ENCODE measurements at regions not wholly inside any gene's neighbourhood (a gene's known extent, or its start where the extent isn't known, plus 50 kb on each side); places are given as distances from the start of the nearest gene placed in this dataset.
A peak's percentile ranks its signal among the peaks of the same experiment; 100 is the strongest.
"Not testable (repeated sequence)": the region's sequence is repeated elsewhere in the genome, so short reads cannot be mapped to it uniquely, and the experiment has no call there.

DNA sequence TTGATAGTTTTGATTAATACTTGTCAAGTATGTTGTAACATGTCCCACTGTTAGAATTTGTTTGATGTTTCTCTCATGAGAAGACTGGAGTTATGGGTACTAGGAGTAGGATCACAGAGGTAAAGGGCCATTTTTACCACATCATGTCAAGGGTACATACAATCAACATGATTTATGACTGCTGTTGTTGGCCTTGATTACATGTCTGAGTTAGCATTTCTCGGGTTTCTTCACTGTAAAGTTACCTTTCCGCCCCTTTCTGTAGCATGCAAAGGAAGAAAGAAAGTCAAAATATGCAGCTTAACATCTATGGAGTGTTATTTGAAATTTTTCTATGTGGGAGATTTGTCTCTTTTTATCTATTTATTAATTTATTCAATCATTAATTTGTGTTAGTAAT, 1456.4 kb downstream of the SUCLG1 start:
- H3K4me1 ChIP-seq (ENCODE audit: control insufficient read depth, insufficient read depth, low read length) = no peaks in the 10 kb centered on the region
- no peak for ATAC-seq
- no peak for DNase-seq
- no peaks in the 10 kb centered on the region for H3K9me3 ChIP-seq (ENCODE audit: control insufficient read depth, low read length)
- H3K27me3 ChIP-seq (ENCODE audit: control insufficient read depth, insufficient read depth) = no peaks in the 10 kb centered on the region
- no peak overlapping the region for H3K27ac ChIP-seq (ENCODE audit: low read length)
- WGBS = 93% methylated on average over 2 of the region's 2 CpGs
- intact Hi-C loops (cut with DNase I) = no loop called here
- H3K4me3 ChIP-seq (ENCODE audit: low read length) = no peak overlapping the region

DNA sequence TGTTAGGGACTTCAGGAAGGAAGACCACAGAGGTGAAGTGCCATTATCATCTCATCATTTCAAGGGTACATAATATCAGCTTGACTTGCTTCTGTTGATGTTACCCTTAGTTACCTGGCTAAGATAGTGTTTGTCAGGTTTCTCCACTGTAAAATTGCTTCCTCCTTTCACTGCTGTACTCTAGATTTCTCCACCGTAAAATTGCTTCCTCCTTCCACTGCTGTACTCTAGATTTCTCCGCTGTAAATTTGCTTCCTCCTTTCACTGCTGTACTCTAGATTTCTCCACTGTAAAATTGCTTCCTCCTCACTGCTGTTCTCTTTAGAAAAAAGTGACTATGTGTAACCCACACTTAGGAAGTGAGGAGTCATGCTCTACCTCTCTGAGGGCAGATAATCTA, 1460.3 kb downstream of the SUCLG1 start:
- H3K27me3 ChIP-seq (ENCODE audit: control insufficient read depth, insufficient read depth) = no peaks in the 10 kb centered on the region
- DNase-seq (no peak), ATAC-seq (no peak)
- no peaks in the 10 kb centered on the region for H3K9me3 ChIP-seq (ENCODE audit: control insufficient read depth, low read length)
- intact Hi-C loops (cut with DNase I) = no loop called here
- no peaks in the 10 kb centered on the region for H3K4me1 ChIP-seq (ENCODE audit: control insufficient read depth, insufficient read depth, low read length)
- 74% methylated on average over 2 of the region's 2 CpGs for WGBS
- no peak overlapping the region for H3K4me3 ChIP-seq (ENCODE audit: low read length)
- no peak overlapping the region for H3K27ac ChIP-seq (ENCODE audit: low read length)

DNA sequence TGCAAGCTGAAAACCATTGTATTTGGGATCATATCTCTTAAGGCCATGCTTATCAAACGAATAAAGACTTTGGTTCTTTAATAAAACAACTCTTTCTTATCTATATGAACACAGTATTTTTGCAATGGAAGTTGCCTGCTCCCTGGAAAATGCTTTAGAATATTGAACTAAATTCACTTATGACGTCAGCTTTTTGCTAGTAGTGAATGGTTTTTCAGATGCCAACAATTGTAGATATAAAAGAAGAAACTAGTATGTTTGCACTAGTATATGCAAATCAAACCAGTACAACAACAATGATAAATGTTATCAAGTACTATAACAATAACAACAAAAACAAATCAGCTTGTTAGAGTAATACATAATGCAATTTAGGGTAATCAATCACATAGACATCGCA, 1462.9 kb downstream of the SUCLG1 start:
- WGBS = 71% methylated on average over 3 of the region's 3 CpGs
- Histone ChIP-seq H3K9me3 (ENCODE audit: control insufficient read depth, low read length) (no peaks in the 10 kb centered on the region), H3K27ac (ENCODE audit: low read length) (no peak overlapping the region), H3K4me1 (ENCODE audit: control insufficient read depth, insufficient read depth, low read length) (no peaks in the 10 kb centered on the region), H3K27me3 (ENCODE audit: control insufficient read depth, insufficient read depth) (no peaks in the 10 kb centered on the region), H3K4me3 (ENCODE audit: low read length) (no peak overlapping the region)
- ATAC-seq (no peak), DNase-seq (no peak)
- intact Hi-C loops (cut with DNase I) = no loop called here

DNA sequence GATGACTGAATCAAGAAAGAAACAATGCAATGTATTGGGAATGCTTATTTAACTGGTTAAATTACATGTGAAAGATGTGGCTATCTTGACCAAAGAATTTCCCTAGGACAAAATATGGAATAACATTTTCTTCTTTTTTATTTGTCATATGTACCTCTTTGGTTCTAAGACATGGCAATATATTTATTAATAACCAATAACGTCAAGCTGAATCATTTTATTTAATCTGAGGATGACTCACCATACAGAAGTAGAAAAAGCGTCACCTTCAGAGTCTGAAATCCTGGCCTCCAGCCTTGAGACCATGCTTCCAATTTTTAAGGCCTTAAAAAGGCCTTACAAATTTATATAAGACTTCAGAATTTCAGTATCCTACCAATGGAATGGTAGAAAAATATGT, 1464.9 kb downstream of the SUCLG1 start:
- no peak overlapping the region for H3K27ac ChIP-seq (ENCODE audit: low read length)
- no peaks in the 10 kb centered on the region for H3K27me3 ChIP-seq (ENCODE audit: control insufficient read depth, insufficient read depth)
- no peak for ATAC-seq
- H3K4me1 ChIP-seq (ENCODE audit: control insufficient read depth, insufficient read depth, low read length) = no peaks in the 10 kb centered on the region
- intact Hi-C loops (cut with DNase I) = no loop called here
- WGBS = 95% methylated on average over 2 of the region's 2 CpGs
- no peak for DNase-seq
- H3K9me3 ChIP-seq (ENCODE audit: control insufficient read depth, low read length) = no peaks in the 10 kb centered on the region
- H3K4me3 ChIP-seq (ENCODE audit: low read length) = no peak overlapping the region

DNA sequence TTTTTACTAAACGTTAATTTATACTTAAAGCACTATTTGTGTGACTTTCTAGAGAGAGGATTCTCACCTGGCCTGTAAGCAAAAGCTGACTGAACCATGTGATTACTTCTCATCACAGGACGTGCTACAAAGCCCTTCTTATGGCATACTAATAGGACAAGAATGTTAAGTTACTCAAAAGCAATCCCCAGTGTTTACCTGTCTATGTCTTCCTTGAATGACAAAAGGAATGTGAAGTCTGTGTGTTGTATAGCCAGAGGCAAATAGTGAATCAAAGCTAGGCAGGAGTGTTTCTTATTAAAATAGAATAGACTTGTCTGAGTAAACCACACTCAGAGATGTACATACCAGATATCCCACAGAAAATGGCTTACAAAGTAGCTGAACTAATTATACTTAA, 1465.5 kb downstream of the SUCLG1 start:
- no peaks in the 10 kb centered on the region for H3K9me3 ChIP-seq (ENCODE audit: control insufficient read depth, low read length)
- no peak overlapping the region for H3K27ac ChIP-seq (ENCODE audit: low read length)
- WGBS = 82% methylated on average over 2 of the region's 2 CpGs
- intact Hi-C loops (cut with DNase I) = no loop called here
- ATAC-seq (no peak), DNase-seq (no peak)
- no peaks in the 10 kb centered on the region for H3K4me1 ChIP-seq (ENCODE audit: control insufficient read depth, insufficient read depth, low read length)
- H3K4me3 ChIP-seq (ENCODE audit: low read length) = no peak overlapping the region
- H3K27me3 ChIP-seq (ENCODE audit: control insufficient read depth, insufficient read depth) = no peaks in the 10 kb centered on the region

DNA sequence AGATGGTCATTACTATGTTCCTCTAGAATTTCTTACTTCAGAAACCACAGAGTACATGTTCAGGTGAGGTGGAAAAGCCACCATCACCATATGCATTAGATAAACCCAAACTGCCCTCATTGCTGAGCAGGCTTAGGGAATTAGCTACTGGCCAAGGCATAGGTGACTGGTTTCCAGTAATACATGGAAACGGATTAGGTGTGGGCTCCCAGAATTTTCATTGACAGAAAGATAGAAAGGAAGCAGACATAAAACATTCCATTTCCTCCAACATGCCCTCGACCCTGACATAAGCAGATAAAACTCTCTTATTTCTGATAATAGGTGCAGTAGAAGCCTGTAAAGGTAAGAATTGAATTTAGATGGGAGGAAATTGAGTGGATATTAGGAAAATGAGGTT, 1466.1 kb downstream of the SUCLG1 start:
- no peak for ATAC-seq
- intact Hi-C loops (cut with DNase I) = no loop called here
- Histone ChIP-seq H3K27me3 (ENCODE audit: control insufficient read depth, insufficient read depth) (no peaks in the 10 kb centered on the region), H3K9me3 (ENCODE audit: control insufficient read depth, low read length) (no peaks in the 10 kb centered on the region), H3K4me1 (ENCODE audit: control insufficient read depth, insufficient read depth, low read length) (no peaks in the 10 kb centered on the region), H3K4me3 (ENCODE audit: low read length) (no peak overlapping the region), H3K27ac (ENCODE audit: low read length) (no peak overlapping the region)
- WGBS = 70% methylated on average over 2 of the region's 2 CpGs
- no peak for DNase-seq

DNA sequence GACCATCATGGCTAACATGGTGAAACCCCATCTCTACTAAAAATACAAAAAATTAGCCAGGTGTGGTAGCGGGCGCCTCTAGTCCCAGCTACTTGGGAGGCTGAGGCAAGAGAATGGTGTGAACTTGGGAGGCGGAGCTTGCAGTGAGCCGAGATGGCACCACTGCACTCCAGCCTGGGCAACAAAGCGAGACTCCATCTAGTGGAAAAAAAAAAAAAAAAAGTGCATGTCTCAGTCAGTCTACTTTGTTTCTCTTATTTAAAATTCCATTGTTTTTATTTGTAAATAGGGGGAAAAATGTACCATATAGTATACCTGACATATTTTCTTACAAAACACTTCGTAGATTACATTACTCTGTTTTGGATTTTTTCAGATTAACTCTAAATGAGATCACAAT, 1471.4 kb downstream of the SUCLG1 start:
- ATAC-seq; H3K9me3 ChIP-seq (ENCODE audit: control insufficient read depth, low read length); DNase-seq; intact Hi-C loops (cut with DNase I); H3K4me1 ChIP-seq (ENCODE audit: control insufficient read depth, insufficient read depth, low read length); H3K27ac ChIP-seq (ENCODE audit: low read length); H3K27me3 ChIP-seq (ENCODE audit: control insufficient read depth, insufficient read depth); H3K4me3 ChIP-seq (ENCODE audit: low read length): not testable (repeated sequence)
- WGBS = 96% methylated on average over 6 of the region's 6 CpGs

DNA sequence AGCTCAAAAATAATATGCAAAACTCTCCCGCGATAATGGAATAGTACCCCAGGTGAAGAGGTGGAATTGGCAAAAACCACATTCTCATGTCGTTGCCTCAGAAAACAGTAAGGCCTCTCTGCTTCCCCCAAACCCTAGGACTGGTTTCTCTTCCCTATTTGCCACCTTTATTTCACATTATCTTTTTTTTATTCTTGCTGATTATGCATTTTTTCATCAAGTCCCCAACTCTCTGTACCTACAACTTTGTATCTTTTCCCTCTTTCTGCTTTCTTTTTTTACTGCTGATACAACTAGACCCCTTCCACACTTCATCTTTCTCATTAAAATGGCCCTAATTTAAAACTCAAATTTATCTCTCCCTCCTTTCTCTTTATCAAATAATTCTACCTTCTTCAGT, 1472.2 kb downstream of the SUCLG1 start:
- no peak overlapping the region for H3K27ac ChIP-seq (ENCODE audit: low read length)
- H3K27me3 ChIP-seq (ENCODE audit: control insufficient read depth, insufficient read depth) = no peaks in the 10 kb centered on the region
- no peak overlapping the region for H3K4me3 ChIP-seq (ENCODE audit: low read length)
- DNase-seq = no peak
- H3K9me3 ChIP-seq (ENCODE audit: control insufficient read depth, low read length) = no peaks in the 10 kb centered on the region
- ATAC-seq = no peak
- intact Hi-C loops (cut with DNase I) = no loop called here
- H3K4me1 ChIP-seq (ENCODE audit: control insufficient read depth, insufficient read depth, low read length) = no peaks in the 10 kb centered on the region
- 94% methylated on average over 3 of the region's 3 CpGs for WGBS

DNA sequence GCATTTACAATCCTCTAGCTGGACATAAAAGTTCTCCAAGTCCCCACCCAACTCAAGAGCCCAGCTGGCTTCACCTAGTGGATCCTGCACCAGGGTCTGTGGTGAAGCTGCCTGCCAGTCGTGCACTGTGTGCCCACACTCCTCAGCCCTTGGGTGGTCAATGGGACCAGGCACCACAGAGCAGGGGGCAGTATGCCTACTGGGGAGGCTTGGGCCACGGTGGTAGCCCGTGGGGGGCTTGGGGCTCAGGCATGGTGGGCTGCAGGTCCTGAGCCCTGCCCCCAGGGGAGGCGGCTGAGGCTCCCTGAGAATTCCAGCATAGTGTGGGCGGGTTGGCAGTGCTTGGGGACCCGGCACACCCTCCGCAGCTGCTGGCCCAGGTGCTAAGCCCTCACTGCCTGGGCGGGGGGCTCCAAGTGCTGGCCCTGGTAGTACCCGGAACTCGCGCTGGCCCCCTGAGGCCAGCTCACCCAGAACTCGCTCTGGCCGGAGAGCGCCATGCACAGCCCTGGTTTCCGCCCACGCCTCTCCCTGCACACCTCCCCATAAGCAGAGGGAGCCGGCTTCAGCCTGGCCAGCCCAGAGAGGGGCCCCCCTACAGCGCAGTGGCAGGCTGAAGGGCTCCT, 1473.4 kb downstream of the SUCLG1 start:
- 94% methylated on average over 18 of the region's 18 CpGs for WGBS
- H3K4me3 ChIP-seq (ENCODE audit: low read length) = no peak overlapping the region
- no peak overlapping the region for H3K27ac ChIP-seq (ENCODE audit: low read length)
- intact Hi-C loops (cut with DNase I) = no loop called here
- H3K4me1 ChIP-seq (ENCODE audit: control insufficient read depth, insufficient read depth, low read length) = no peaks in the 10 kb centered on the region
- no peaks in the 10 kb centered on the region for H3K9me3 ChIP-seq (ENCODE audit: control insufficient read depth, low read length)
- no peak for ATAC-seq
- H3K27me3 ChIP-seq (ENCODE audit: control insufficient read depth, insufficient read depth) = no peaks in the 10 kb centered on the region
- DNase-seq = peak in 2 of 3 donors; percentile 31 to 42

DNA sequence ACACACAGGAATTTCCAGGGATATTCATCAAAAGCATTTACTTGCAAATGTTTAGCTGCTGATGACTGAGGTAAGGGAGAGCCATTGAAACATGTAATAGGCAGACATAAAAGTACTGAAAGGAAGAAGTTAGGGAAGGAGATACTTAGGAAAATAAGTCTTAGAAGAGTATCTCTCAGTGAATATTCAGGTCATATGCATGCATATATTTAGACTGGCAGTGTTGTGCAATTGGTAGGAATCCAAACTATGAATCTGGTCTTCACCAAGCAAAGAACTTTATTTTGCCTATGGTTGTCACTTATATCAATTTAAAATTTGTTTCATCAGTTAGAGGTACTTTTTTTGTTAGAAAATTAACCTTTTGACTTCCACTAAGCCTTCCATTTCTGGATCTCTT, 1490.7 kb downstream of the SUCLG1 start:
- no peak for ATAC-seq
- Histone ChIP-seq H3K4me1 (ENCODE audit: control insufficient read depth, insufficient read depth, low read length) (no peaks in the 10 kb centered on the region), H3K27ac (ENCODE audit: low read length) (no peak overlapping the region), H3K27me3 (ENCODE audit: control insufficient read depth, insufficient read depth) (no peaks in the 10 kb centered on the region), H3K4me3 (ENCODE audit: low read length) (no peak overlapping the region), H3K9me3 (ENCODE audit: control insufficient read depth, low read length) (no peaks in the 10 kb centered on the region)
- intact Hi-C loops (cut with DNase I) = no loop called here
- DNase-seq = no peak

DNA sequence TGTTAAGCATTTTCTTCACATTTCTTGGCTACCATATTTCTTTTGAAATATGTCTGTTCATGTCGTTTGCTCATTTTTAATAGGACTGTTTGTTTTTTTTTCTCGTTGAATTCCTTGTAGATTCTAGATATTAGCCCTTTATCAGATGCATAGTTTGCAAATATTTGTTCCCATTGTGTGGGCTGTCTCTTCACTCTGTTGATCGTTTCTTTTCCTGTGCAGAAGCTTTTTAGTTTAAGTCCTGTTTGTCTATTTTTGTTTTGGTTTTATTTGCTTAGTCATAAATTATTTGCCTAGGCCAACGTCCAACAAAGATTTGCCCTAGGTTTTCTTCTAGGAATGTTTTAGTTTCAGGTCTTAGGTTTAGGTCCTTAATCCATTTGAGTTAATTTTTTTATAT, 1494.7 kb downstream of the SUCLG1 start:
- Histone ChIP-seq H3K27me3 (ENCODE audit: control insufficient read depth, insufficient read depth) (no peaks in the 10 kb centered on the region), H3K27ac (ENCODE audit: low read length) (no peak overlapping the region), H3K4me3 (ENCODE audit: low read length) (no peak overlapping the region), H3K9me3 (ENCODE audit: control insufficient read depth, low read length) (no peaks in the 10 kb centered on the region), H3K4me1 (ENCODE audit: control insufficient read depth, insufficient read depth, low read length) (no peaks in the 10 kb centered on the region)
- ATAC-seq (no peak), DNase-seq (no peak)
- WGBS = 79% methylated on average over 4 of the region's 4 CpGs
- intact Hi-C loops (cut with DNase I) = no loop called here

DNA sequence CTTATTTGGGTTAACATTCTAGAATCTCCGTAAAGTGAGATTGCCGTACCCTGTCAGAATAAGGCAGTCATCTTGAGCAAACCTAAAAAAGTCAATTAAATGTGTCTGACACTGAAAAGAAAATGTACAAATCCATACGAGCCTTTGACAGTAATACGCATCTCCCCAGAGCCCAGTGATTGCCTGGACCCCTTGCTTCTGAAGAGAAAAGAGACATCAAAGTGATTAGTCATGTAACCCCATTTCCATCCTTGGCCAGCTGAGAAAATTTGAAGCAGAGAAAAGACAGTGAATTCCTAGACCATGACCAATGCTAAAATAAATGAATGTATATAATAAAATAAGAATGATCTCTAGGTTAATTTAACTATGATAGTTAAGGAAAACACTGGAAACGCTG, 1499.4 kb downstream of the SUCLG1 start:
- ATAC-seq = no peak
- H3K27me3 ChIP-seq (ENCODE audit: control insufficient read depth, insufficient read depth) = no peaks in the 10 kb centered on the region

More for the DNA sequence above, 1499.4 kb downstream of the SUCLG1 start:
- H3K9me3 ChIP-seq (ENCODE audit: control insufficient read depth, low read length) = no peaks in the 10 kb centered on the region
- WGBS = 89% methylated on average over 5 of the region's 5 CpGs
- H3K27ac ChIP-seq (ENCODE audit: low read length) = no peak overlapping the region
- intact Hi-C loops (cut with DNase I) = no loop called here
- DNase-seq = no peak
- no peak overlapping the region for H3K4me3 ChIP-seq (ENCODE audit: low read length)
- H3K4me1 ChIP-seq (ENCODE audit: control insufficient read depth, insufficient read depth, low read length) = no peaks in the 10 kb centered on the region
